ENCODE measurements at regions not wholly inside any gene's neighbourhood (a gene's known extent, or its start where the extent isn't known, plus 50 kb on each side); places are given as distances from the start of the nearest gene placed in this dataset.
"Not testable (repeated sequence)": the region's sequence is repeated elsewhere in the genome, so short reads cannot be mapped to it uniquely, and the experiment has no call there.

DNA sequence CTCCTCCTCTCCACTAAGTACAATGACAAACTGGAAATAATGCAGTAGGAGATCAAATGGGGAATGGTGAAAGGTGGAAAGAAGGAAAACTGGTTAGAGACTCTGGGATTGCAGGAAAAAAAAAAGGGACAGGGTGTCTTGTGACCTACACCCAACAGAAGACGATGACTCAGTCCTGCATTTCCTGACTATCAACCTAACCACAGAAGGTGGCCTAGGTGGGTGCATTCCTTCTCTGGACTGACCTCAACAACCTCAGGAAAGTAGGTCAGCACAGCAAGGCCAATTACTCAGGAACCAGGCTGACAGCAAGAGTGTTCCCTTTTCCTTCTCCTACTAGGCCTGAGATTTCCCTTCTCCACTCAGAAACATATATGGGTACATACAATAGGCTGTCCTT lies 1386.4 kb upstream of the ZEB2 start:
- DNase-seq (ENCODE audit: low spot score in 2 of 2) = no peak
- no peak for FAIRE-seq

DNA sequence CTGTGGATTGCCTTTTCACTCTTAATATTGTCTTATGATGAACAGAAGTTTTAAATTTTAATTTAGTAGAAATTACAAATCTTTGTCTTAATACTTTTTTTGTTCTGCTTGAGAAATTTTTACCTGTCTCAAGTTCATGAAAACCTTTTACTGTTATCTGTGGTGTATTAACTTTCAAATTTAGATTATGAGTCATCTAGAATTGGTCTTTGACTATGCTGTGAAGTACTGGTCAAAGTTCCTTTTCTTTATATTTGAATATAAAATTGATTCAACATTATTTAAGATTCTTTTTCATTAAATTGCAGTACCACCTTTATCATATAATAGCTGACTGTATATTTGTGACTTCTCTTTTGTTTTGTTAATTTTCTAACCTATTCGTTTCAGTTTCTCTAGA lies 1385.5 kb upstream of the ZEB2 start:
- FAIRE-seq = no peak

DNA sequence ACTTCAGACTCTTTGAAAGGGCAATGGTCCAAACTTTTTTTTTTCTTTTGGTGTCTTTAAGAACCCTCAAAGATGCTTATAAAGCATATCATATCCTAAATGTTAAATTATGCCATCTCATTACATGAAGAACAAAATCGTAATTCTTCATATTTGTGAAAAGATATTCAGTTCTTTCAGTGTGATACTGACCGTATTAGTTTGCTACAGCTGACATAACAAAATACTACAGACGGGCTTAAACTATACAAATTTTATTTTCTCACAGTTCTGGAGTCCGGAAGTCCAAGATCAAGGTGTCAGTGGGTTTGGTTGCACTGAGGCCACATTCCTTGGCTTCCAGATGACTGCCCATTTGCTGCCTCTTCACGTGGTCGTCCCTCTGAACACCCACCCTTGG lies 1377.2 kb upstream of the ZEB2 start:
- DNase-seq (ENCODE audit: low spot score in 2 of 2) (no peak), FAIRE-seq (no peak)

More for the DNA sequence above, 1385.5 kb upstream of the ZEB2 start:
- DNase-seq (ENCODE audit: low spot score in 2 of 2) = no peak

DNA sequence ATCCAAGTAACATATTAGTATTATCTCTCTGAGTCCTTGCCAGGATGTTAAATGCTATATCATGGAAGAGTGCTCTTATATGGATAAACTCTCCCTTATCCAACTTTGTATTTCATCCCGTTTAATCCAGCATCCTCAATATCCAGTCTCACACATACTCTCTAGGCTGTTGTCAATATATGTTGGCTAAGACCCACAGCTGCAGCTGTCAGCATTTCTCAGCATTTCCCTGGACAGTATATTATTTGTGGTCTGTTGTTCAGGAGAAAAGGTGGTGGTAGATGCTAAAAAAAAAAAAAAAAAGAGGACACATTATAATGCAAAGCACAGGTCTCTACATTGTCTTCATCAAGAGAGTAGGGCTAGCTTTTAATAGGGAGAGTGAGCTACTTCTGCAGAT lies 1368.0 kb upstream of the ZEB2 start:
- DNase-seq (ENCODE audit: low spot score in 2 of 2) (no peak), FAIRE-seq (no peak)

DNA sequence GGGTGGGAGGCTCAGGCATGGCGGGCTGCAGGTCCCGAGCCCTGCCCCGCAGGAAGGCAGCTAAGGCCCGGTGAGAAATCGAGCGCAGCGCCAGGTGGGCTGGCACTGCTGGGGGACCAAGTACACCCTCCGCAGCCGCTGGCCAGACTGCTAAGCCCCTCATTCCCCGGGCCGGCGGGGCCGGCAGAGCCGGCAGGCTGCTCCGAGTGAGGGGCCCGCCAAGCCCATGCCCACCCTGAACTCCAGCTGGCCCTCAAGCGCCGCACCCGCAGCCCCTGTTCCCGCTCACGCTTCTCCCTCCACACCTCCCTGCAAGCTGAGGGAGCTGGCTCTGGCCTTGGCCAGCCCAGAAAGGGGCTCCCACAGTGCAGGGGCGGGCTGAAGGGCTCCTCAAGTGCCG lies 1361.1 kb upstream of the ZEB2 start:
- FAIRE-seq; DNase-seq (ENCODE audit: low spot score in 2 of 2): not testable (repeated sequence)

DNA sequence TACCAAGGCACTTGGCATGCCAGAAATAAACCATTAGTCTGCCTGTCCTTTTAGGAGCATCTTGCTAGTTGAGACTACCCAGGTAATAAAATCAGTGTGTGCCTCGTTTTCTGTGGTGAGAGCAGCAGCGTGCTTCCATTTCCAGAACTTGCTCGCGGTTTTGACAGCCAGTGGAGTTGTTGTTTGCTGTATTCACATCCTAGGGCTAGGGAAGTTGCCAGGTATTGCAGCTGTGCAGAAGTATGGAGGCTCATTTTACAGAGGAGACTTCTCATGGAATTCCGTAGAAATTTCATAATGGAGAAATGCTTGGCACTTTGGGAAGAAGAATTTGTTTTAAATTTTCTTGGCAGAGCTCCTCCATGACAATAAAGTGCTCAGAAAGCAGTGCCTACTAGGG lies 1355.1 kb upstream of the ZEB2 start:
- DNase-seq (ENCODE audit: low spot score in 2 of 2) (no peak), FAIRE-seq (no peak)

DNA sequence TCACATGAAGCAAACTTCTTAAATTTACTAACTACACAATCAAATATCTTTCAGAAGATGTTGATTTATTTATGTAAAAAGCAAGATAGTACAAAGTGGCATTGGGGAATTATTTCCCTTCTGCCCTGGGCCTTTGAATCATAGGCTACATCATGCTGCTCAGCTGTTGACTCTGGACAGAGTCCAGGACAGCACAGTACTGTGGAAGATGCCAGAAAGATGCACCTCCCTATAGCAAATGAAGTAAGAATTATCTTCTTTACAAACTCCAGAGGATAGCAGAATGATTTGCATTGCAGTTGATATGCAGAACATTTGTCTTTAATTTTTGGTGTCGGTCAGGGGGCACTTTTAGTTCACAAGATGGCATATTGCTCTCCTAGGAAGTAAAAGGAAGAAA lies 1354.5 kb upstream of the ZEB2 start:
- no peak for DNase-seq (ENCODE audit: low spot score in 2 of 2)
- no peak for FAIRE-seq

DNA sequence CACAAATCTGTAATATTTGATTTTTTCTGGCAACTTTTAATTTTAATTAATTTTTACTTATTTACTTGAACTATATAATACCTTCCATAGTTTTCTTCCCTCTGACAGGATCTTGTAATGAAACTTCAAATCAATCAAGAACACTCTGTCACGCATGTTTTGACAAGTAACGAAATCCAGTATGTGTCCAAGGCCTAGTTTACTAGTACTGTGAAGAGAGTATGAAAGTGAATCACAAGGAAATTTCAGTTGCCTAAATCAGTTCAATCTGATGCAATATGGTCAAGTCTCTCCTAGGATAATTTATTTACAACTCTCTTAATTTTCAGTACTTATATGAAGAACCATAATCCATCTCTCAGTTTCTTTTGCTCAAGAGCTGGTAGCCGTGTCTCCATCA lies 1344.6 kb upstream of the ZEB2 start:
- DNase-seq (ENCODE audit: low spot score in 2 of 2) (no peak), FAIRE-seq (no peak)

DNA sequence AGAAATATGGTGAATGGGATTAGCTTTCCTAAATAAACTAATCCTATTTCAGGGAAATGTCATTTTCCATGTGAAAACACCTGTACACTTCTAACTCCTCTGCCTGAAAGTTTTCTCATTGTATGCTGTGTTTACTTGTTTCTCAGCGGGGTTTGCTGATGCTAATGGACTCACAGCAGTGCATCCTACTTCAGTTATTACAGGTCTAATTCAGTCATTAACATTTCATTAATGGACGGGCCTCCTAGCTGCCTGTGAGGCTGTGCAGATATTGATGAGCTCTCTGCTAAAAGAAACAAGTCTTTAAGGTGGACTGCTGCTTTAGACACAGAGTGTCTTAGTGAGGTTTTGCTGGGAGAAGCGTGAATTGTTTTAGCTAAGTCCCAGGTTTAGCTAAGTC lies 1342.0 kb upstream of the ZEB2 start:
- FAIRE-seq (no peak), DNase-seq (ENCODE audit: low spot score in 2 of 2) (no peak)

DNA sequence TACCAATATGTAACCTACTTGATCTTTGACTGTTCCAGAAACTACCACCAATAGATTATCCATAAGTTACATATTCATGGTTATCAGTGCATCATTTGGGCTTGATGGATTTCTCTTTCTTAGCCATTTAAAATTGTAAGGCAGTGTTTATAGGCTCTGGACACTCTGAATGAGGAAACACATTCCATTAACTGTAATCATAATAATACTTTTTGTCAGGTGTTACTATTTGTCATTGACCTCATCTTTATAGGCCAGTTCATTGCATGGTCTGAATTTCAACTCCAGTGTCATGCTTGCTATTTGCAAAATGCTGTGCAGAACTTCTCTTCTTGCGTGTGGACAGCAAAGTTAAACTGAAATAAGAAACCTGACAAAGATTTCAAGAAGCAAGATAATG lies 1340.2 kb upstream of the ZEB2 start:
- DNase-seq (ENCODE audit: low spot score in 2 of 2) (no peak), FAIRE-seq (no peak)

DNA sequence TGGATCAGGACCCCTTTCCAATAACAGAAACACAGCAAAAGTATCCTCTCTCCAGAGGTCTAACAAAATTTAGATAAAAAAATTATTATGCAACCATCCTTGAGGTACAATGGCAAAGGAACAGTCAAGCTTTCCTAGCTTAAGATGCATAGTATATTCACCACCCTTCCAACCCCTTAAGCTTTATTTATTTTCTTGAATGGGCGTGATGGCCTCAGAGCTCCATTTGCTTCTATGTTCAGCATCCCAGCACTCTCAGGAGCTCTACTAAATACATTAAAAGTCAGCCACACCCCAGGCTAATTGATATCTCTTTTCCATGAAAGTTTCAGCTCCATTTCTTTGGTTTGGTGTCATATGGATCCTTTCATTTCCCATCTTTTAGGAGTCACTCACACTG lies 1335.2 kb upstream of the ZEB2 start:
- DNase-seq (ENCODE audit: low spot score in 2 of 2) (no peak), FAIRE-seq (no peak)

DNA sequence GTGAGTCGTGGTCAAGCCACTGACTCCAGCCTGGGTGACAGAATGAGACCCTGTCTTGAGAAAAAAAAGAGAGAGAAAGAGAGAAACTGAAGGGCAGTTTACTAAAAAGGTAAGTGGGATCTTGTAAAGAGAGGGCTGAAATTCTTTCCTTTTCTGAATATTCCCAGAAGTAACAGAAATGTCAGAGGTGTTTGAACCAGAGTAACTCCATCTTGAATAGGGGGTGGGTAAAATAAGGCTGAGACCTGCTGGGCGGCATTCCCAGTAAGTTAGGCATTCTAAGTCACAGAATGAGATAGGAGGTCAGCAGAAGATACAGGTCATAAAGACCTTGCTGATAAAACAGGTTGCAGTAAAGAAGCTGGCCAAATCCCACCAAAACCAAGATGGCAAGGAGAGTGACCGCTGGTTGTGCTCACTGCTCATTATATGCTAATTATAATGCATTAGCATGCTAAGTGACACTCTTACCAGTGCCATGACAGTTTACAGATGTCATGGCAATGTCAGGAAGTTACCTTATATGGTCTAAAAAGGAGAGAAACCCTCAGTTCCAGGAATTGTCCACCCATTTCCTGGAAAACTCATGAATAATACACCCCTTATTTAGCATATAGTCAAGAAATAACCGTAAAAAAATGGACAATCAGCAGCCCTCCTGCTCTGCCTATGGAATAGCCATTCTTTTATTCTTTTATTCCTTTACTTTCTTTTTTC lies 1334.3 kb upstream of the ZEB2 start:
- FAIRE-seq (no peak), DNase-seq (ENCODE audit: low spot score in 2 of 2) (no peak)

DNA sequence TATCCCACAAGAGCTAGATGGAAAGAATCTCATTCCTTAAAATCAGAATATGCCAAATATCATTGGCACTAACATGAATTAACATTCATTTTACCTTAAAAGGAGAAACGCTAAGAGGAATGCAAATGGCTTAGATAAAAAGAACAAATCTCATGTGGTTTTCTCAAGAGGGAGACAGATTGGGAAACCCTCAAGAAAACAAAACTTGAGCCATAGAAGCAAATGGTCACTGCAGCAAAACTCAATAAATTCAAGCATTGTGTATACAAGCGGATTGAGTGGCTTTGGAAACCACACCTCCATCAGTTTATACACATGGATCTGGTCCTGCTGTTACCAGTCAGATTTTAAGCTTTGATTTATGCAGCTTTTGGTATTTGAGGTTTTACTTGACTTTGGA lies 1331.8 kb upstream of the ZEB2 start:
- FAIRE-seq = no peak
- DNase-seq (ENCODE audit: low spot score in 2 of 2) = no peak

DNA sequence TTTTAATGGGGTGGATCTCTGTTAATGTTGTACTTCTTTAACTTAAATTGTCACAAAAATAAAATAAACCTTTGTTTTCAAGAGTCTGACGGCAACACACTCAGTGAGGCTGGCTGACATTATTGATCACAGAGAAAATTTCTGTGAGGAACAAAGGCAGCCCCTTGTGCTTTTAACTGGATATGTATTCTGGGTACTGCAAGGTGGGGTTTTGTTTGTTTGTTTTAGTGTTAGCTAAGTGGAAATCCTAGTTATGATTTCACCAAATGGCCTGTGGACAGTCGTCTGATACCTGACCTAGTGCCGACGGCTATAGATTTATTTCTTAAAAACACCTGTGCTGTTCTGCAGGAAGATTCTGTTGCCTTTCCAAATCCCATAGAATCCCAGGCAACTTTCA lies 1329.5 kb upstream of the ZEB2 start:
- FAIRE-seq (no peak), DNase-seq (ENCODE audit: low spot score in 2 of 2) (no peak)

DNA sequence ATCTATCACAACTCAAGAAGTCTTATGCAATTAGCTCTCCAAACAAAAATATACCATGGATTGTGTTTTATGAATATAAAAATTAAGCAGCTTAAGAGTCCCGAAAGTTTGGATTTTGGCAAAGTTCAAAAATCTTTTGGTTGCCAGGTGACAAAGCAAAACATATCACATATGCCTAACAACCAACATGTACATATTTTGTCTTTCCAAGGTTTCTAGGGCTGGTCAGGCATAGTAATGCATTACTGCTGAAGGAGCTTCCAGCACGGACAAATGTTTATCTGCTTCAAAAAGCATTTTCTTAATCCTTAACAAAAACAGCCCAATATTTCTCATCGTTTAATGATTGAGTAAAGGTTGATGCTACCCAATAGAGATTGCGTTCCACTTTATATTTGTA lies 1327.1 kb upstream of the ZEB2 start:
- DNase-seq (ENCODE audit: low spot score in 2 of 2) = no peak
- FAIRE-seq = no peak

DNA sequence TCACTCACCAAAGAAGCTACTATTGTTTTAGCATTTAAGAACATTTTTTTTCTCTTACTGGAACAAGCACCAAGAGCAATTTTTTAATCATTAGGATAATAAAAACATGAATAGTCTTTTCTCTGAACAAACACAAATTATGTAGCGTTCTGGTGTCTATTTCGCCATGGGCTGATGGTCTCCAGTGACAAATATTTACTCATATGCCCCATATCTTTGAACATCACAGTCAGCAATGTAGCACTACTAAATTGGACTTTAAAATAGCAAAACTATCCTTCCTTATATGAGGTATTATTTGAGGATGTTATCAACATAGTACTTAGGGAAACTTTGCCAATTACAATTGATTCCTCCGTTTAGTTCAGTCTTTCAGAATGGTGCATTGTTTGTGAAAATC lies 1326.0 kb upstream of the ZEB2 start:
- FAIRE-seq = no peak
- no peak for DNase-seq (ENCODE audit: low spot score in 2 of 2)

DNA sequence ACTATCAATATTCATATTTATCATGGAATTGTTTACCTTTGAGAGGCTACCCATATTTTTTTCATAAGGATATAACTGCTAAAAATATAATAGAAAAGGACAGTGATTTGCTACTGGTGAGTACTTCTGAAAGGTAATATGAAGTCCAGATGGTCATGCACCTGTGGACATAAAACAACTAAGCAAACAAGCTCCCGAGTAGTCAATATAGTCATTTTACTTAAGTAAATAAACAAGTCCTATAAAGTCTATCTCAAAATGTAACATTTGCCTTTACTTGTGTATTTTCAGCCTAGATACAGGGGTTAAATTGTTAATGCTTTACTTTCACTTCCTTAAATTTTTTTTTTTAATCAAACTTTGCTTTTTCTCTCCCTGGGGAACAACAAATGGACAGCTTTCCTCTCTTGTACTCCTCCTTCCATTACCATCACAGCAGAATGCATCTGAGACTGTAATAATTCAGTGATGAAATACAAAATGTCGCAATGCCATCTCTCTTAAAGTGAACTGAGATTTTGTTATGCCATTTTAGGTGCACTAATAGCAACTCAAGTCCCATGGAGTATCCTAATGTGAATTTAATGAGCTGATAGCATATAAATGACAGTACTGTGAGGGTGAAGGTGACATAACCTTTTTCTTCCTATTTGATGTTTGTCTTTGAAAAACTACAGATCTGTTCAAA lies 1325.4 kb upstream of the ZEB2 start:
- FAIRE-seq = no peak

DNA sequence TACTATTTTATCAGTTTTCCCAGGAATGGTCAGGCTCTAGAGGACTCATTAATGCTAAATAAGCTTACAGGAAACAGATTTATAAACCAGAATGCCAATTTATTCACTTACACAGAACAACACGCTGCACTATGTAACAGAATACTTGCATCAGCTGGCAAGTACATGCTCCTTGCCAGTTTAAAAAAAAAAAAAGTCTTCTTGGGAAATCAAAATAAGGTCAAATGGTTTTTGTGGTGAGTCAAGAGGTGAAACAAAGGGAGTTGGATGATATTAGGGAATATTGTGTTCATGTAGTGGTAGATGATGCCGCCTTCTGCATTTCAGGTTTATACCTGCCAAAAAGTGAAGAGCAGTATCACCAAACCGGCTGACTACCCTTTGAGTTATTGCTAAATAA lies 1322.1 kb upstream of the ZEB2 start:
- DNase-seq (ENCODE audit: low spot score in 2 of 2) (no peak), FAIRE-seq (no peak)

More for the DNA sequence above, 1325.4 kb upstream of the ZEB2 start:
- no peak for DNase-seq (ENCODE audit: low spot score in 2 of 2)

DNA sequence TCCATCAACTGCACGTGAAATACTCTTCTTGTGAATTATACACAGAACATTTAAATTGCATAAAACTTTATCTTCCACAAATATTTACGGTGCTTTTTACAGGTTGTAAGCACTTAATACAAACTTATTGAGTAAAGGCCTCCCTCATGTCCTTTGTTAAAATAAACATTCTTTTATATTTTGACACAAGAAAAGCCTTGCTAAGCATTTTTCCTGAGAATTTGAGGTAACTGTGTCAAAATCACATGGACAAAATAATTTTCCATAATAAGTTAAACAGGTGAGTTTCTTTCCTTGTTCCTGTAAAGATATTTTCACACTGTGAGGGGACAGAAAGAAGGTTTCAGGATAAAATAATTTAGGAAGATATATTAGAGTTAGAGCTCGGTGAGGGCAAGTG lies 1317.1 kb upstream of the ZEB2 start:
- FAIRE-seq (no peak), DNase-seq (ENCODE audit: low spot score in 2 of 2) (no peak)

DNA sequence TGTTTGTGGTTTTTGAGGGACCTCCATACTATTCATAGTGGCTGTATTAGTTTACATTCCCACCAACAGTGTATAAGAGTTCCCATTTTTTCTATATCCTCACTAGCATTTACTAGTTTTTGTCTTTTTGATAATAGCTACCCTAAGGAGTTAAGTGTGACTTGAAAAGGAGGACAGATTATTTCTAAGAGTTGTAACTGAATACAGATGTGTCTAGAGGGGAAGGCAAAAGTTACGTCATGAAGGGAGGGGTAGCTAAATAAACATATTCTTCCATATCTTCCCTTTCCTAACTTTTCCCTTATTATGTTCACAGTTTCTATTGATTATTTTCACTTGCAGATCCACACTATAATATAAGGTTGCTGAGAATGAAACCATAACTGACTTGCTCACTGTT lies 1315.7 kb upstream of the ZEB2 start:
- no peak for DNase-seq (ENCODE audit: low spot score in 2 of 2)
- no peak for FAIRE-seq

DNA sequence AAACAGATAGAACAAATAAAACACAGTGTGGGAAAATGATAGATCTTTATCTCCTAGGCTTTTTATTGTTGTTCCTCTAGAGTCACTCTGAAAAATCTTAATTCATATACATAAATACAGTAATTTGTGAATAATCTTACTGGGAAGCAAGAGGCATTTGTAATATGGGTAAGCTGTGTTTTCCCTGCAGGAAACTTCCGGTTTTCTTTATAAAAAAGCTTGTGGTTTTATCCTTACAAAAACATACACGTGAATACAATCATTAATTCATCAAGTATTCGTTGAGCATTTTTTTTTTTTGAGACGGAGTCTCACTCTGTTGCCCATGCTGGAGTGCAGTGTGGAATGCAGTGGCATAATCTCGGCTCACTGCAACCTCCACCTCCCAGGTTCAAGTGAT lies 1312.8 kb upstream of the ZEB2 start:
- no peak for DNase-seq (ENCODE audit: low spot score in 2 of 2)
- FAIRE-seq = no peak

DNA sequence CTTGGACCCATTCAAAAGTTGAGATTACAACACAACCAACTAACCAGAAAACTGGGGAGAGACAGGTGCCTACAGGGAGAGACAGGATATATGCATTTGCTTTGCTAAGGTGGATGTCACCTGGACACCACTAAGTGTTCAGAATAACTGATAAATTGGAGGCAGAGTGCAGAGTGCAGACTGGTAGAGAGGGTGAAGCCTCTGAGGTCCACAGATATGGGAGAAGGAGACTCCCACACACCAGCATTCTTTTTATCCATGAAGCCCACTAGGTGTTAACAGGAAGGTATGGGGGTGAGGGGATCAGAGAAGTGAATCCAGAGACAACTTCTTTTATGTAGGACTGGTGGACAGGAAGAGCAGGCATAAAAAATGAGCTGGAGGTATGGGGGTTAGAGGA lies 1310.0 kb upstream of the ZEB2 start:
- no peak for DNase-seq (ENCODE audit: low spot score in 2 of 2)
- FAIRE-seq = no peak

DNA sequence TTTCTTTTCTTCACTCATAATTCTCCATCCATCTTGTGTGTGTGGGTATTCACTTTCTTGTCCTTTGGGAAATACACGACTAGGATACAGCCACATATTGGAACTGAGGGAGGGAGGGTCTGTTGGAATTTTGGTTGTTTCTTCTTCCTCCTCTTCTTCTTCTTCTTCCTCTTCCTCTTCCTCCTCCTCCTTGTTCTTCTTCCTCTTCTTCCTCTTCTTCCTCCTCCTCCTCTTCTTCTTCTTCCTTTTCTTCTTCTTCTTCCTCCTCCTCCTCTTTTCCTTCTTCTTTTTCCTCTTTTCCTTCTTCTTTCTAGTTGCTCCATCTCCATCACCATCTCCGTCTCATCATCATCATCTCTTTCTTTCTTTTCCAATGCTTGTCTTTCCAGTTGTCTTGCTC lies 1307.3 kb upstream of the ZEB2 start:
- DNase-seq (ENCODE audit: low spot score in 2 of 2) (no peak), FAIRE-seq (no peak)
